Hematopoietic multipotent progenitor cell treated with erythropoietin and hydrocortisone succinate and interleukin-3 and kit ligand, for 17 days (in vitro differentiated cells): ENCODE measurements at regions not wholly inside any gene's neighbourhood (a gene's known extent, or its start where the extent isn't known, plus 50 kb on each side); places are given as distances from the start of the nearest gene placed in this dataset.

Experiments
- DNase-seq: peaks from one replicate; pipeline ENCODE4 v3.0.0-alpha.2; 2015; ENCODE audit warnings: low spot score

DNA sequence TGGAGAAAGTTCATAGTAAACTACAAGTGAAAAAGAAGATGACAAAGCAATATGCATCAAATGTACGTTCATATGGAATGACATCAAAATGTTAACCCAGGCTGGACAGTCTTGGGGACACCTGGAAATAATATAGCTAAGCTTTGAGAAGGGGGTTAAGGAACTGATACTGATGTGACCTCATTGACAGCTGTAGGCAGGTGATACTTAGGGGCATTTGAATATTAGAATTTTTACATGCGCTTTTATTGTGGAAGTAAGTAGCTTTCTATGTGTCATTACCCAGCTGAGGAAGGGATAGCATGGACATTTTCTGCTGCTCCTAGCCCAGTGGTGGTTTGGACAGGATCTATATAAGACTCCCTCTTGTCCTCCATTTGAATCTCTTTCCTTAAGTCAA, 299.7 kb downstream of the CWC27 start:
- DNase-seq = no peak

DNA sequence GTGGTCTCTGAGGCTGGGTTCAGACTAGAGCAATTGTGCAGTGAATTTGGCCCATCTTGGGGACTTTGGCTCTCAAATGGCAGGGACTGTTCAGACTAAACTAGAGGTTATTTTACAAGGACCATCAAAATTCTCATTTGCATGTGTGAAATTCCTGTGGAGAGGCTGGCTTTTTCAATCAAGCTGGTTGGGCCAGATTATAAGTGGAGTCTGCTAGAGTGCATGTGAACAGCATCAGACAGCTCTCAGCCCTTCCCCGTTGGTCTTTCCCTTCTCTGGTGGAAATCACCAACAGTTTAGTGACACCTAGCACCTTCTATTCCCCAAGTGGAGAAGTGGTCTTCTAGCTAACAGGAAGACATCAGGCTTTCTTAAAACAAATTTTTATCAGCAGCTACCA, 301.3 kb downstream of the CWC27 start:
- DNase-seq = no peak

- DNase-seq = no peak
These were observed 304.1 kb downstream of the CWC27 start for GRCh38 chr5:65072850-65073249.

- DNase-seq = no peak
These were observed 304.5 kb downstream of the CWC27 start for GRCh38 chr5:65073250-65073661.

DNA sequence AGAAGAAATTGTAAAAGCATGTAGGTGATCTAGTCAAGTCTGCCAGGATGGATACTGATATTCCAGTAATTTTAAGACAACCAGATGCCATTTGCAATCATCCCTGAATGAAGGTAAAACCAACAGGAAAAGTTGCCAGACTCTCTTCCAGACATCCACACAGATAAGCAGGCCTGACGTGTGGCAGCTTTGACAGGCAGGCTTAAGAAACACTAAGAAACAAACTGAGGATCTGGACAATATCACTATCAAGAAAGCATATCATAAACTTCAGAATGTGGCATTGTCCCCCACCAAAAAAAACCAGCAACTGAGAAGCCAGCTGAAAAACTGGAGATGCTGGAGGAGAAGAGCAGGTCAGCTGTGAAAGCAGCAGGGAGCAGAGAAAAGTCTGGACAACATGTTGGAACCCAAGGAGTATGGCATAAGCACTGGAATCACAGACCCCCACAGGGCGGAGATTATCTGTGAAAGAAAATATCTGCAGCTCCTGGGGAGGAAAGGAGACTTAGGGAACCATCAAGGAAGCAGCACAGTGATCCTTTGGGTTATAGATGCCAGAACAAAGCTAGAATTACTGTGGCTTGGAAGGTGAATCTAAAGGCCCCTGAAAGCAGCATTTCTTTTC, 307.0 kb downstream of the CWC27 start:
- DNase-seq = no peak

GRCh38 chr5:65076251-65076869, 307.6 kb downstream of the CWC27 start:
- DNase-seq = peak; percentile 84

DNA sequence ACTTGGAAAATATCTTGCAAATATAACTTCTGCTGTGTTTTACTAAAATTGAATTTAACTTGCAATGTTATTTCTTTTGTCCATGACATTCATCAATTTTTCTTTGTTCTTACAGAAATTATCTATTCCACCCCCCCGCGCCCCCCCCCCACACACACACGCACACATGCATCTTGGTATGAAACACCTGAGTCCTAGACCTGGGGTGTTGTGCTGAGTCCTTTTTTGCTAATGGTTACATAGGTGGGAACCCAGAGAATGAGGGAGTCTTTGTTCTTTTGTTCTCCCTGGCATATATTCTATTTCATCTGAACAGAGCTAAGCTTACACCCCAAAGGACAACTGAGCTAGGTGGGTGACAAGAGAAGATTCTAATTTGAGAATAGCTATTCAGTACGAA, 308.9 kb downstream of the CWC27 start:
- DNase-seq = no peak

GRCh38 chr5:65078331-65078730, 309.6 kb downstream of the CWC27 start:
- no peak for DNase-seq

- no peak for DNase-seq
These were observed 312.3 kb downstream of the CWC27 start for GRCh38 chr5:65081071-65081470.

DNA sequence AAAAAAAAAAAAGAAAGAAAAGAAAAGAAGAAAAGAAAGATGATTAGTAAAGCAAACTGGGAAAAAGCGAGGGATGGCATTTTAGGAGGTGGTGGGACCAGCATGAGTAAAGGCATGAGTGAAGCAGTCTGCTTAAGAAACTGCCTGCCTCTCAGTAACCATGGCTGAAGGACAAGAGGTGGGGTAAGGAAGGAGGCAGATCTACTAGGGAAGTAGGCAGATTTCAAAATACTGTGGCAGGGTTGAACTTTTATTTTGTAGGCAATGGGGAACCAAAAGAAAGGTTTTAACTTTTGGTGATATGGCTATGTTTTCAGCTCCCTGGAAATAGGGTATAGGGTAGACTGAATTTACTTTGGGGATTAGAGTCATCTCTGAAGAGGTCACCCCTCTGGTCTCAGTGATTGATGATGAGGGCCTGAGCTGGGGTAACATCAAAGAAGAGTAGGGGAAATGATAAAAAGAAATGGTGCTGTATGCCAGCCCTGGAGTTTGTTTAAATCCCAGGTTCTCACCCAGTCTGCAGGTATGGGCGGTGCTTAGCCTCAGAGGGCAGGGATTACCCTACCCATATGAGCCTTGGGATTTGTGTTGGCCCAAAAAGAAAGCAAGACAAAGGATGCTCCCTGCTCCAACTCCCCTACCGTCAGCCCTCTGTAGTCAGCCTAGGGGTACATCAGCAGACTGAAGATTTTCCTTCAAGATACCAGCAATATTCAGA, 316.2 kb downstream of the CWC27 start:
- DNase-seq = no peak

DNA sequence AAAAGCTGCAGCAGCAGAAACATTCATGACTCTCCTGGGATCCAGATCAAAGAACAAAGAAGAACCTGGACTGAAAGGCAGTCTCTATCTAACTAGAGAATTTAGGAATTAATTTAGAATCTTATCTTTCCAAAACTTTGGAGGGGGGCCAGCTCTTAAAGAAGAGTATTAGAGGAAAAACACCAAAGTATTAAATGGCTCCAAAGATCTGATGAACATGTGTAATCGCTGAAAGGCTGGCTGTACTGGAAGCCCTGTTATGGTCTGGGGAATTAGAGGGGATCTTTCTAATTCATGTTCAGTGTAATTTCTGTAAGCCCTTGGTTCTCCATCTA, 316.8 kb downstream of the CWC27 start:
- DNase-seq = no peak

DNA sequence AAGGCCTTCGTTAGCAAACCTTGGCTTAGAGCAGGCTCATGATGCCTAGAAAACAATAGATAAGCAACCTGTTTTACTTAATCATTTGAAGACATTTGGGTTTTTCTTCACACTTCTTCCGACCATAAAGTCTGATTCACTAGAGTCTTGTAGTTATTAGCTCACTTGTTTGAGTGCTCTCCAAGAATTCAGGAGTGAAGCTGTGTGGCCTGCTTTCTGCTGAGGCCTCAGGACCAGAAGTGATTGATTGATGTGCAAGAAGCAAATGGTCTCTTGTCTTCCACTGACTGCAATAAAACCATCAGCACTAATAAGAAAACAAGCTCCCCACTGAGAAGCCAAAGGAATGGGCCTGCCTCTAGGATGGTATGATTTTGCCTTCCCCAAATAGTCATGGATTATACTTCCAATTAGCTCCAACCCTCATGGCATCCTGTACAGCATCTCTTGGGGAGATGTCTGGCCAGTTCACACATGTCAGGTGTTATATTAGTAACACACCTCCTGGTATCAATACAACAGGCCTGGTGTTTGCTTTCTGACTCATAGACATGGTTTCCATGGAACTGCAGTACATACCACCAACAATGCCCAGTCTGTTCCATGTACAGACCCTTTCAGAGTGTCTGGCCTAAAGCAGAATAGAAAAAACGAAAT, 317.6 kb downstream of the CWC27 start:
- DNase-seq = no peak

GRCh38 chr5:65087154-65087553, 318.4 kb downstream of the CWC27 start:
- DNase-seq = no peak

DNA sequence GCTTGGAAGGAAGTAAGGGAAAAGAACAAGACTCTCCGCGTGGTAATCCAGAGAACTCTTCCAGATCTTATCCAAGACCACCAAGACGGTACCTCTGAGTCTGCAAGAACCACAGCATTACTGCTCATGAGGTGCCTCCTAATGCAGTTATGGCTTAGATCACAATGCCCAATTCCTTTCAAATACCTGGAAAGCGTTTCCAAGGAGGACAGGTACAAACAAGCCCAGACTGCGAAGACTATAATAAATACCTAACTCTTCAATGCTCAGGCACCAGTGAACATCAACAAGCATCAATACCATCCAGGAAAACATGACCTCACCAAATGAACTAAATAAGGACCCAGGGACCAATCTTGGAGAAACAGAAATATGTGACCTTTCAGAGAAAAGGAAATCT, 325.5 kb downstream of the CWC27 start:
- no peak for DNase-seq

DNA sequence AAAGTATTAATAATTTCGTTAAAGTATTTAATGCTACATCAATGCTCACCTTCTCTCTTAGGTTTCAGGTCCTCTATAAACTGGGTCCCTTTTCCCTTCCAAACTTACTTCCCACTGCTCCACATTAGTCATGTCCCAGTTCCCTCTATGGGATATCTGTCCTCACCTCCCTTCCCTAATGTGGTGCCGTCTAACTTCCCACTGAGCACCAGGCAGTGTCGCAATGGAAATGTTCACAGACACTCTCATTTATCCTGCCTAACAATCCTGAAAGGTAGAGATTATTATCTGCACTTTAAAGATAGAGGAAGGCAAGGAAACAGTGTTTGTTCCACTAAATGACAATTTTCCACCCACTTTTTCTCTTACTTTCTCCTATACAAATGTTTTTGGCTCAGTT, 329.7 kb downstream of the CWC27 start:
- no peak for DNase-seq
